ENCODE measurements at regions not wholly inside any gene's neighbourhood (a gene's known extent, or its start where the extent isn't known, plus 50 kb on each side); places are given as distances from the start of the nearest gene placed in this dataset.

DNA sequence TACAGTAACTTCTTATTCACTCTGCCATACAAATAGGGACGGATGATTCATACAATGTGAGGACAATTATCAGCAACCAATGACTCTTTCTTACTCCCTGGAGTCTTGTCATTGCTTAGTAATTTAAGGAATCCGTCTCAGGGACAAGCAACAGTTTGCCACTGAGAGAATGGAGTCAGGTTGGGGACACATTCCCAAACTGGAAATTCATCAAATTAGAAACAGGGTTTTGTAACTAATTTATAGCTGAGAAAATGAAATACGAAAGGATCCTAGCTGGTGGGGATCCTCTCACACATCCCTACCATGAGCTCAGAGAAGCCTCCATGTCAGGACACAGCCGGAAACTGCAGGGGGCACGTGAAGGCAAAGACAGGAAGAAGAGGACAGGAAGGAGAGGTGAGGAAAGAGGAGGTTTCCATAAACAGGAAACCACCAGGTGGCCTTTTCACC is 50.4 kb upstream of the KDR start:
- Histone ChIP-seq H3K4me3 (ENCODE audit: insufficient read depth, low read depth, low read length) (peak overlapping the region; percentile 20), H2AFZ (ENCODE audit: low read depth, low read length) (peak overlapping the region; percentile 45), H3K9me3 (ENCODE audit: insufficient read depth, low read depth, low read length) (no peaks in the 10 kb centered on the region), H3K27ac (ENCODE audit: low read depth, low read length) (peak overlapping the region; percentile 75), H3K79me2 (ENCODE audit: insufficient read depth, low read length) (no peaks in the 10 kb centered on the region), H3K4me2 (ENCODE audit: low read length) (peak overlapping the region; percentile 77), H3K36me3 (ENCODE audit: insufficient read depth, low read length) (no peaks in the 10 kb centered on the region), H3K4me1 (ENCODE audit: insufficient read depth, low read length) (peaks cover 36% of the 10 kb centered on the region), H3K9ac (ENCODE audit: low read length) (peak overlapping the region; percentile 46), H3K27me3 (ENCODE audit: insufficient read depth, low read length) (no peaks in the 10 kb centered on the region), H4K20me1 (ENCODE audit: insufficient read depth, low read length) (no peaks in the 10 kb centered on the region)
- FAIRE-seq (peak; percentile 98), DNase-seq (ENCODE audit: low read depth) (peak; percentile 79)
- Mint-ChIP-seq H3K36me3 (ENCODE audit: low read depth, unreplicated experiment) (no peaks in the 10 kb centered on the region), H3K4me1 (ENCODE audit: low read depth, unreplicated experiment) (peaks cover 35% of the 10 kb centered on the region), H3K27ac (ENCODE audit: unreplicated experiment) (peak overlapping the region; percentile 86), H3K27me3 (ENCODE audit: low read depth, unreplicated experiment) (no peaks in the 10 kb centered on the region), H3K4me3 (ENCODE audit: unreplicated experiment) (no peak overlapping the region), H3K9me3 (ENCODE audit: unreplicated experiment) (peaks cover 2% of the 10 kb centered on the region)
- TF ChIP-seq, protein P1, sequence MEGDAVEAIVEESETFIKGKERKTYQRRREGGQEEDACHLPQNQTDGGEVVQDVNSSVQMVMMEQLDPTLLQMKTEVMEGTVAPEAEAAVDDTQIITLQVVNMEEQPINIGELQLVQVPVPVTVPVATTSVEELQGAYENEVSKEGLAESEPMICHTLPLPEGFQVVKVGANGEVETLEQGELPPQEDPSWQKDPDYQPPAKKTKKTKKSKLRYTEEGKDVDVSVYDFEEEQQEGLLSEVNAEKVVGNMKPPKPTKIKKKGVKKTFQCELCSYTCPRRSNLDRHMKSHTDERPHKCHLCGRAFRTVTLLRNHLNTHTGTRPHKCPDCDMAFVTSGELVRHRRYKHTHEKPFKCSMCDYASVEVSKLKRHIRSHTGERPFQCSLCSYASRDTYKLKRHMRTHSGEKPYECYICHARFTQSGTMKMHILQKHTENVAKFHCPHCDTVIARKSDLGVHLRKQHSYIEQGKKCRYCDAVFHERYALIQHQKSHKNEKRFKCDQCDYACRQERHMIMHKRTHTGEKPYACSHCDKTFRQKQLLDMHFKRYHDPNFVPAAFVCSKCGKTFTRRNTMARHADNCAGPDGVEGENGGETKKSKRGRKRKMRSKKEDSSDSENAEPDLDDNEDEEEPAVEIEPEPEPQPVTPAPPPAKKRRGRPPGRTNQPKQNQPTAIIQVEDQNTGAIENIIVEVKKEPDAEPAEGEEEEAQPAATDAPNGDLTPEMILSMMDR (IDR thresholded peaks at IDR 0.05; ENCODE audit: insufficient read depth, low read depth, low read length): no peak
- TF ChIP-seq EZH2 (IDR thresholded peaks at IDR 0.05; ENCODE audit: insufficient read depth, low read length): no peak

- peak overlapping the region; percentile 36 for H3K4me3 Mint-ChIP-seq (ENCODE audit: unreplicated experiment)
Observed at GRCh38 chr4:55176497-55176896, 51.1 kb upstream of the KDR start.

DNA sequence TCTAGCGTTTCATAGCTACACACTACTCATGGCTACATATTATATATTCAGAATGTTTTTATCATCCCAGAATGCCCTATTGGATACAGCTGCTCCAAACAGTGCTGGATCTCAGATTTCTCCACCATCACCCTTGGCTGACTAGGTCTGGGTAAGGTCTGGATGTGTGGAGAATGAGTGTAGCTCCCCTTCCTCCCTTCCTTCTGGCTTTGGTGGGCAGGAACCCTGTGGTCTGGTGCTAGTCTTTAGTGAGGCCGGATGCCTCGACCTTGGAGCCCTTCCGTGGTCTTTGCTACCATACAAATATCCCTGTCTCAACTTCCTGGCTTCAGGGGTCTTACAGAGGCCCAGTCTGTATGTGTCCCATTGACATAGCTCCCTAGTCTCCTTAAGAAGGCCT is 52.1 kb upstream of the KDR start:
- FAIRE-seq: no peak

More at GRCh38 chr4:55176497-55176896, 51.1 kb upstream of the KDR start:
- H3K27ac Mint-ChIP-seq (ENCODE audit: unreplicated experiment): peak overlapping the region; percentile 86
- H3K36me3 Mint-ChIP-seq (ENCODE audit: low read depth, unreplicated experiment): no peaks in the 10 kb centered on the region
- no peak for FAIRE-seq
- peak overlapping the region; percentile 75 for H3K27ac ChIP-seq (ENCODE audit: low read depth, low read length)
- no peaks in the 10 kb centered on the region for H3K27me3 Mint-ChIP-seq (ENCODE audit: low read depth, unreplicated experiment)
- H3K9me3 ChIP-seq (ENCODE audit: insufficient read depth, low read depth, low read length): no peaks in the 10 kb centered on the region
- no peaks in the 10 kb centered on the region for H3K36me3 ChIP-seq (ENCODE audit: insufficient read depth, low read length)
- H3K27me3 ChIP-seq (ENCODE audit: insufficient read depth, low read length): no peaks in the 10 kb centered on the region
- no peaks in the 10 kb centered on the region for H3K79me2 ChIP-seq (ENCODE audit: insufficient read depth, low read length)
- peaks cover 2% of the 10 kb centered on the region for H3K9me3 Mint-ChIP-seq (ENCODE audit: unreplicated experiment)
- no peak for TF ChIP-seq EZH2 (IDR thresholded peaks at IDR 0.05; ENCODE audit: insufficient read depth, low read length)
- TF ChIP-seq, protein P1 (IDR thresholded peaks at IDR 0.05; ENCODE audit: insufficient read depth, low read depth, low read length): no peak
- peak overlapping the region; percentile 45 for H2AFZ ChIP-seq (ENCODE audit: low read depth, low read length)
- H3K4me2 ChIP-seq (ENCODE audit: low read length): peak overlapping the region; percentile 77
- peak overlapping the region; percentile 46 for H3K9ac ChIP-seq (ENCODE audit: low read length)
- no peak for DNase-seq (ENCODE audit: low read depth)
- no peaks in the 10 kb centered on the region for H4K20me1 ChIP-seq (ENCODE audit: insufficient read depth, low read length)
- no peak overlapping the region for H3K4me3 ChIP-seq (ENCODE audit: insufficient read depth, low read depth, low read length)
- H3K4me1 Mint-ChIP-seq (ENCODE audit: low read depth, unreplicated experiment): peaks cover 41% of the 10 kb centered on the region
- peaks cover 43% of the 10 kb centered on the region for H3K4me1 ChIP-seq (ENCODE audit: insufficient read depth, low read length)

More for the DNA sequence above, 52.1 kb upstream of the KDR start:
- Histone ChIP-seq H3K36me3 (ENCODE audit: insufficient read depth, low read length) (no peaks in the 10 kb centered on the region), H3K4me1 (ENCODE audit: insufficient read depth, low read length) (peaks cover 47% of the 10 kb centered on the region), H3K9ac (ENCODE audit: low read length) (no peak overlapping the region), H3K79me2 (ENCODE audit: insufficient read depth, low read length) (no peaks in the 10 kb centered on the region), H3K4me2 (ENCODE audit: low read length) (no peak overlapping the region), H2AFZ (ENCODE audit: low read depth, low read length) (no peak overlapping the region), H3K27me3 (ENCODE audit: insufficient read depth, low read length) (no peaks in the 10 kb centered on the region), H3K27ac (ENCODE audit: low read depth, low read length) (no peak overlapping the region), H3K9me3 (ENCODE audit: insufficient read depth, low read depth, low read length) (no peaks in the 10 kb centered on the region), H3K4me3 (ENCODE audit: insufficient read depth, low read depth, low read length) (no peak overlapping the region), H4K20me1 (ENCODE audit: insufficient read depth, low read length) (no peaks in the 10 kb centered on the region)
- DNase-seq (ENCODE audit: low read depth): no peak
- no peak overlapping the region for H3K4me3 Mint-ChIP-seq (ENCODE audit: unreplicated experiment)
- peaks cover 2% of the 10 kb centered on the region for H3K9me3 Mint-ChIP-seq (ENCODE audit: unreplicated experiment)
- no peak overlapping the region for H3K27ac Mint-ChIP-seq (ENCODE audit: unreplicated experiment)
- TF ChIP-seq EZH2 (IDR thresholded peaks at IDR 0.05; ENCODE audit: insufficient read depth, low read length): no peak
- TF ChIP-seq, protein P1 (IDR thresholded peaks at IDR 0.05; ENCODE audit: insufficient read depth, low read depth, low read length): no peak
- H3K4me1 Mint-ChIP-seq (ENCODE audit: low read depth, unreplicated experiment): peaks cover 43% of the 10 kb centered on the region
- H3K36me3 Mint-ChIP-seq (ENCODE audit: low read depth, unreplicated experiment): no peaks in the 10 kb centered on the region
- H3K27me3 Mint-ChIP-seq (ENCODE audit: low read depth, unreplicated experiment): no peaks in the 10 kb centered on the region

Measured in astrocyte (in vitro differentiated cells and primary cell).